GM21528 (cell line): ENCODE measurements at regions not wholly inside any gene's neighbourhood (a gene's known extent, or its start where the extent isn't known, plus 50 kb on each side); places are given as distances from the start of the nearest gene placed in this dataset.
"Not testable (repeated sequence)": the region's sequence is repeated elsewhere in the genome, so short reads cannot be mapped to it uniquely, and the experiment has no call there.

Experiments used
- ATAC-seq: cut with Tn5 transposase; IDR thresholded peaks from one replicate; pipeline ENCODE4 v1.9.1; 2021; ENCODE audit warnings: mild to moderate bottlenecking, moderate library complexity; ENCODE audit not compliant: unreplicated experiment, low FRiP score

DNA sequence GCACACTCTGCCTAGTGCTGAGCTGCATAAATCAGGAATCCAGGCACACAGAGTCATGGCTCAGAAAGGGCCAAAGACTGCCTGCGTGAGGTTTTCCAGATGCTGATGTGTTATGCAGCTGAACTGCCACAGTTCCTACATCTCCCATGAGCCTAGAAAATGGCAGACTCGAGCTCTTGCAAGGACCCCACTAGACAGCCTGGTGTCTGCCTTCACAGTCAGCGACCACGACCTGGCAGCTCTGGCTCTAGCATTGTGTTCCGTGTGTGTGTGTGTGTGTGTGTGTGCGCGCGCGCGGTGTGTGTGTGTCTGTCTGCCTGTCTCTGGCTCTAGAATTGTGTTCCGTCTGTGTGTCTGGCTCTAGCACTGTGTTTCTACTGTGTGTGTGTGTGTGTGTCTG, 203.6 kb upstream of the AGTR2 start:
- no peak for ATAC-seq

GRCh38 chrX:115968436-115969252, 201.9 kb upstream of the AGTR2 start:
- ATAC-seq, result peak; percentile 81

DNA sequence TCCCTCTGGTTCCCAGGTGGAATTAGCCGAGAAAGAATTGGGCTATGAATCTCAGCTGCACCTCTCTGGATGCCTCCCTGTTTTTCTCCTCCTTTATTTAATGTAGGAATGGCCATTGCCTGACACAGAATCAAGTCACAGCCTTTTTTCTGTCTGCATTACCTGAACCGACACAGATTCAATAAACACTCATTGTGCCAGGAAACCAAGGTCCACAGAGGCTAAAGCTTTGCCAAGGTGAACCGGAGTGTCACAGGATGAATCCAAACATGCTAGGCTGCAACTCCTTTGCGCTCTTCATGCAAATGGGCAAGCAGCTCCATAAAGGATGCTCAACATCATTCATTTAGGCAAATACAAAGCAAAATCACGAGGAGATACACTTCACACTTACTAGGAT, 199.8 kb upstream of the AGTR2 start:
- no peak for ATAC-seq

GRCh38 chrX:115972717-115973116, 197.8 kb upstream of the AGTR2 start:
- ATAC-seq, result no peak

GRCh38 chrX:115978068-115978467, 192.5 kb upstream of the AGTR2 start:
- ATAC-seq, result no peak

DNA sequence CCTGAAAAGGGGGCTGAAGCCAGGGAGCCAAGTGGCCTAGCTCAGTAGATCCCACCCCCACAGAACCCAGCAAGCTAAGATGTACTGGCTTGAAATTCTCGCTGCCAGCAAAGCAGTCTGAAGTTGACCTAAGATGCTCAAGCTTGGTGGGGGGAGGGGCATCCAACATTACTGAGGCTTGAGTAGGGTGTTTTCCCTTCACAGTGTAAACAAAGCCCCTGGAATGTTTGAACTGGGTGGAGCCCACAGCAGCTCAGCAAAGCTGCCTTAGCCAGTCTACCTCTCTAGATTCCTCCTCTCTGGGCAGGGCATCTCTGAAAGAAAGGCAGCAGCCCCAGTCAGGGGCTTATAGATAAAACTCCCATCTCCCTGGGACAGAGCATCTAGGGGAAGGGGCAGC, 187.4 kb upstream of the AGTR2 start:
- not testable (repeated sequence) for ATAC-seq

- ATAC-seq, result not testable (repeated sequence)
These were observed 183.1 kb upstream of the AGTR2 start for GRCh38 chrX:115987464-115987863.

GRCh38 chrX:115988825-115989224, 181.7 kb upstream of the AGTR2 start:
- ATAC-seq, result no peak

GRCh38 chrX:115989686-115990085, 180.9 kb upstream of the AGTR2 start:
- ATAC-seq, result no peak

- peak; percentile 8 for ATAC-seq
These were observed 161.2 kb upstream of the AGTR2 start for GRCh38 chrX:116009346-116009745.

DNA sequence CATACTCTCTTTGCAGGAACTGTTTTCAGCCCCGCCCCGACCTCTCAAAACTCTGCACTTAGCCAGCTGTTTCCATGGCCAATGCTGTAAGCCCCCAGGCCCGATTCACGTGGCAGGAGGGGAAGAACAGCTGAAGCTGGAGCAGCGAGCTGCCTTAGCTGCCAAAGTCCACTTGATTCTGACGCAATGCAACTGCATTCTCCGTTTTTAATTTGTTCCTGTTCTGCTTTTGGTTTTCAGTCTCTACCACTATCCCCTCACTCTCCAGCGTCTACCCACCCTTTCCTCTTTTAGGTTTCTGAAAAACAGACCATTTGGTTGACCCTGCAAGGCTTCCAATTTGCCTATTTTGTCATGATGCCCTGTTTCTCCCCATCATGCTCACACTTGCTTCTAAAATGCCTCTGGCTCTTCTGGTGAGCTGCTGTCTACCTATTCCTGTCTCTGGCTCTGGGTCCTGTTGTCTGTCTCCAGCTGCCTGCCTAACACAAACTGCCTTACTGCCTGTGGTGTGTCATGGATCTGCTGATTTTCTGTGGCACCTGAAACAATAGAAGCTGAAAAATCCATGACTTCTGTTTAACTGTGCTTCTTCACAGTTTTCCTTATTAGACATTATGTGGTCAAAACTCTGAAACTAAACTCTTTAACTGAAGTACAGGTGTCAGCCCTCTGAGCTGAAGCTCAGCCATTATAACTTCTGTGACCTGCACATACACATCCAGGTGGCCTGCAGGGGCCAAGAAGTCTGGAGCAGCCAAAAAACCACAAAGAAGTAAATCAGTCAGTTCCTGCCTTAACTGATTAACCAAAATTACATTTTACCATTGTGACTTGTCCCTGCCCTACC, 160.5 kb upstream of the AGTR2 start:
- peak; percentile 89 for ATAC-seq

- ATAC-seq, result no peak
These were observed 159.6 kb upstream of the AGTR2 start for GRCh38 chrX:116010939-116011338.

DNA sequence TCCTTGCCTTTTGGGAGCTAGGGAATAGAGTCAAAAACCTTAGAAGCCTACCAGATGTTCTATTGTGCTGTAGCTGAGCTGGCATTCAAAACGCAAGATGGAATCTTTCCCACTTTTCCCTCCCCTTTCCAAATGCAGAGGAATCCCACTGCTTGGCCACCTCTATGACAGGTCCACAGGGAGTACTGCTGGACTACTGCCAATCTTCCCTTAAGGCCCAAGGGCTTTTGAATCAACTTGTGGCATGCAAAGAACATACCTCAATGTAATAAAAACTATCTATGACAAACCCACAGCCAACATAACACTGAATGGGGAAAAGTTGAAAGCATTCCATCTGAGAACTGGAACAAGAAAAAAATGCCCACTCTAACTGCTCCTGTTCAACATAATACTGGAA, 139.2 kb upstream of the AGTR2 start:
- no peak for ATAC-seq
